Vagina (tissue), 2 donors: ENCODE measurements at regions not wholly inside any gene's neighbourhood (a gene's known extent, or its start where the extent isn't known, plus 50 kb on each side); places are given as distances from the start of the nearest gene placed in this dataset.

ENCODE experiments used
- CTCF ChIP-seq, 3 experiments: fragments of 450-650 bp in 2 of 3; fragments of 200-600 bp in 1 of 3; sonication (generic) in 1 of 3; IDR thresholded peaks; one replicate each; pipeline ENCODE4 v1.5.1; 2017 to 2019; ENCODE audit warnings: antibody characterized with exemption in 3 of 3, mild to moderate bottlenecking in 2 of 3, moderate library complexity in 2 of 3
- POLR2AphosphoS5 ChIP-seq, 2 donors: sonication (generic); formaldehyde crosslinking; IDR thresholded peaks; one replicate each; pipeline ENCODE4 v1.9.0; 2017; ENCODE audit warnings: antibody characterized with exemption in 2 of 2, mild to moderate bottlenecking in 2 of 2, low read depth in 1 of 2; ENCODE audit not compliant: insufficient read depth in 1 of 2

- TF ChIP-seq CTCF (IDR thresholded peaks at IDR 0.05) (no peak), POLR2AphosphoS5 (IDR thresholded peaks at IDR 0.05; ENCODE audit: insufficient read depth in 1 of 2, low read depth in 1 of 2) (no peak)
Measured at GRCh38 chr1:175810305-175810704, 66.9 kb upstream of the TNR start.
